Stomach (tissue), 4 donors: ENCODE measurements at regions not wholly inside any gene's neighbourhood (a gene's known extent, or its start where the extent isn't known, plus 50 kb on each side); places are given as distances from the start of the nearest gene placed in this dataset.

Experiments used
- CTCF ChIP-seq, 7 experiments: fragments of 450-650 bp in 4 of 7; fragments of 200-600 bp in 3 of 7; sonication (generic) in 3 of 7; IDR thresholded peaks; one replicate each; pipeline ENCODE4 v1.5.1; 2016 to 2019; ENCODE audit warnings: antibody characterized with exemption in 7 of 7, control low read depth in 2 of 7, mild to moderate bottlenecking in 1 of 7
- EP300 ChIP-seq: sonication (generic); formaldehyde crosslinking; IDR thresholded peaks from one replicate; pipeline ENCODE4 v1.6.1; 2017; ENCODE audit warnings: antibody characterized with exemption
- POLR2A ChIP-seq, 4 donors: fragments of 450-650 bp; IDR thresholded peaks; one replicate each; pipeline ENCODE4 v1.6.1; 2016; ENCODE audit warnings: antibody characterized with exemption in 4 of 4, control low read depth in 2 of 4, mild to moderate bottlenecking in 1 of 4, moderate library complexity in 1 of 4
- POLR2AphosphoS5 ChIP-seq, 3 donors: sonication (generic); formaldehyde crosslinking; IDR thresholded peaks; one replicate each; pipeline ENCODE4 v1.6.1; 2016; ENCODE audit warnings: antibody characterized with exemption in 3 of 3

DNA sequence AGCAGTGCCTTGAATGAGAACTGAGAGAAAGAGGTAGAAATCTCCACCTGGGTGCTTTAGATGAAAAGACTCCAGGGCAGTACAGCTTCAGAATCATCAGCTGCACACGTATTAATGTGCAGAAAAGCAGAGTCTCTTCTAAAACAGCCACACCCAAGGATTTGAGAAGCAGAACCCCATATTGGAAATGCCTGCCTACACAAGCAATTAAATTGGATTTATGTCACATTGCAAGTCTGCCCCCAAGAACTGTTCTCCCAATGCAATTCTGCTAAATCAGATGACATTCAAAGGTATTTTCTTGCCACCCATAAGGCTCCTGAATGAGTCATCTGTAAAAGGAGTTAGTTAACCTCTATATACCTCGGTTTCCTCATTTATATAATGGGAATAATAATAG, 326.0 kb upstream of the C16orf82 start:
- TF ChIP-seq CTCF (IDR thresholded peaks at IDR 0.05): no peak
- no peak for TF ChIP-seq POLR2A (IDR thresholded peaks at IDR 0.05)
- no peak for TF ChIP-seq POLR2AphosphoS5 (IDR thresholded peaks at IDR 0.05)
- TF ChIP-seq EP300: no peak
